Lung microvascular endothelial cell (primary cell): ENCODE measurements at regions not wholly inside any gene's neighbourhood (a gene's known extent, or its start where the extent isn't known, plus 50 kb on each side); places are given as distances from the start of the nearest gene placed in this dataset.
A peak's percentile ranks its signal among the peaks of the same experiment; 100 is the strongest.

ENCODE experiments used
- DNase-seq, 2 donors: peaks; one replicate each; pipeline versions ENCODE4 v3.0.0 to v3.0.0-alpha.2; 2010; ENCODE audit warnings: low read depth in 2 of 2

- DNase-seq: no peak
Measured at GRCh38 chr10:120960725-120961124, 109.6 kb downstream of the WDR11 start.

DNA sequence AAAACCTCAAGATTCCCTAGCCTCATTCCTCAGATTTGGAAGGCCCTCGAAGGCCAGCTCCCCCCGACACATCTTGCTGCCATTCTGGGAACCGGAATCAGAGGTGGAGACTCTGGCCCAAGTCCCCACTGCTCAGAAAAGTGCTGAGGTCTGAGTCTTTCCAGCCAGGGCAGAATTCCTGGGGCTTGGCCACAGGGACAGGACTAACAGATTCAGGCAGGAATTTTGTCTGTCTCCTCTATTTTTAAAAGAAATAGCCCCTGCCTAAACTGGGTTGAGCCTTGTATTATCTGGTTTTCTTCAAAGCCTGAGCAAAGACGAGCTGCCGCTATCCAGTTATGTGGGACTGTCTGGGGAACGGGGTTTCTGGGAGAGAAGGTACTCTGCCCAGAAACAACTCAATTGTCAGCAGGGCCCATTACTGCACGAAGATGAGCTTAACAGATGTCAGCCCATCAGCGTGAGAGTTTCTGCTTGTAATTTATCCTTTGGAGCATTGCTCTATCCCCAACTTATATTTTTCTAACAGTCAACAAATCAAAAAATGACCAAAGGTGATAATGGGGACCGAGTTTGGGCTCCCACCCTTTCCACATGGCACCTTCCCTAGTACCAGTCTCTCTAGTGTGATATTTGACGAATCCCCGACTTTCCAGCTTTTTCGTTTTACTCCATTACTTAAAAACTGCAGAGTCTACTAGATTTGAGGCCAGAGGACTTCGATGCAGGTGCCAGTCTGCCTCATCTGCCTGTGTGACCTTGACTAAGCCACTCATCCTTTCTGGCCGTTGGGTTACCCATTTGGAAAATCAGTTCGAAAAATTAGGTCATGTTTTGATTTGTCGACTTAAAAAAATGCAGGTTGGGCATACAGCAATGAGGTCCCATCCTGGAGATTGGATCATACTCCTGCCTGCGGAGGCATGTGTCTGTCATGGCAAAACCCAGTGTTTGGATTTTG is 110.9 kb downstream of the WDR11 start:
- no peak for DNase-seq

DNA sequence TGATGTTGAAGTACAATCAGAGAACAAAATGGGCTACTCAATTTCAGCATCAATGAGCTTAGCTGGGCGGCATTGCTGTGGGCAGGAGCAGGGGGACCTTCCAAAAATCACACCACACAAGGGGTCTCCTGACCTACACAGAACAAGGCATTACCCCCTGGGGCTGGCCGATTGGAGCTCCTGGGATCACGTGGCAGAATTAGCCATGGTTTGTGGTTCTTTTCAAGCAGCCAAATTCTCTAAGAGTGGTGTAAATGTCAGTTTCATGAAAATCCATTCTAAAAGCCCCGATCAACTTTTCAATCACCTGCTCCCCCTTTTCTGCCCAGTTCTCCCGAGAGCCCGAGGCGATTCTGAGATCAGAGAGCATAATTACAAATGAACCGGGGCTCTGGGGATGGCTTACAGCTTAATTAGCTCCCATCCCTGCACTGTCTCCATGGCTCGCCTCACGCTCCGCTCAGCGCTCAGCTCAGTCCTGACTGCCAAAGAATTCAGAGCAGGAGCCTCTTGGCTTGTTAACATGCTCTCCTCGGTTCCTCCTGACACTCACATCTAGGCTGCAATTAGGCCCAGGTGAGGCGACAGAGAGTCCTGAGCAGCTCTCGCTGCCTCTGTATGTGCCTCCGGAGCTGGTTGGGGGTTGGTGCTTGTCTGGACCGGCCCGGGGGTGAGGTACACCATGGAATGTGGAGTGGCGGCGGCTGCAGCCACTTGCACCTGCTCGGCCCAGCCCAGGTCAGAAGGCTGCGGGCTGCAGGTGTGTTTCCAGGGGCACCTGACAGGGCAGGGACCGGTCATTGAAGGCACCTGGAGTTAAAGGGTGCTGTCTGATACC is 111.8 kb downstream of the WDR11 start:
- no peak for DNase-seq

- DNase-seq: no peak
Measured at GRCh38 chr10:120963594-120964220, 112.5 kb downstream of the WDR11 start.

GRCh38 chr10:120966657-120967045 is 115.5 kb downstream of the WDR11 start:
- DNase-seq: no peak

DNA sequence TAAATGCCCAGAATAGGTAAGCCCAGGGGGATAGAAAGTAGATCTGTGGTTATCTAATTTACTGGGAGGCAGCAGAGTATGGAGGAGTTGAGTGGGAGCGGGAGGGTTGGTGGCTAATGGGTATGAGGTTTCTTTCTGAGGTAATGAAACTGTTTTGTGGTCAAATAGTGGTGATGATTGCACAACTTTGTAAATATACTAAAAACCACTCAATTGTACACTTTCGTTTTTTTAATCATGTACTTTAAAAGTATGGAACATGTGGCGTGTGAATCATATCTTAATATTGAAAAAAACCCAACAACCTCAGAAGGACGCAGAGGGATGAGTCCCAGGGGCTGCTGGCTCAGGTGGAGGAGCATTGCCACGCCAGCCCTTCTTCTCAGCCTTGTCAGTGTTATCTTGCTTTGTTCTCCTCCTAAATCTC is 118.1 kb downstream of the WDR11 start:
- no peak for DNase-seq

DNA sequence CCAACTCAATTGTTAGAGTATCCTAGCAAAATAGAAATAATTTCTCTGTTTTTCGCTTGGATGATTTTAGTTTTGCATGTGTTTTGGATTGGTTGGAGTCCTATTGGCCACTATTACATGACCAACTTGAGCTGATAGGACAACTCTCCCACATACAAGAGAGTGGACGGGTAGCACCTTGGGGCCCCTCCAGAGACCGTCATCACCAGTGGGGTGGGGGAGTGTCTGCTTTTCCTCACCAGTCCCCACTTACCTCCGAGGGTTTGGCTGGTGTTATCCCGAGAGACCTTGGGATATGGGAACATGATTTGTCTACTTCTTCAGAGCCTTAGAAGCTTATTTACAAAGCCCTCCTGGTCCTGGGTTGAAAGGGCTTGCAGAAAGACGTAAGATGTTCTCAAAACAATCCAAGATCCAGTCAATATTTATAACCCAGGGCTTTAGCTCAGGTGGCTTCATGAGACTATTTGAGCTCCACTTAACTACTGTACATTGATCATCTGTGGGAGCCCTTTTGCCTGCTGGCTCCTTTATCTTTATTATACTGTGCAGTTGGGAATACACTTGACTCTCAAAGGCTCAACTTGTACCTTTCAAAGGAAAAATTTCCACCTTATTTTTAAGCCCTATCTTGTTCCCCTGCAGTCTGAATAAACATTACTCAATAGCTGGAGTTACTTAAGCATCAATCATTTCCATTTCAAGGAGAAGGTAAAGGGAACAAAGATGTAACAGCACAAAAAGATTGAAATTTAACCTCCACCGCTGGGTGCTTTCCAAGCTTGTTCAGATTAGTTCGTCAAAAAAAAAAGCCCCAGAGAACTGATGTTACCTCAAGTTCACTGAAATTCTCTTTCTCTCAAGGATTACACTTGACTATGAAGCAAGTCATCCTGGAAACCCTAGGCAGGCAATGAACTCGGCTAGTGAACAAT is 119.7 kb downstream of the WDR11 start:
- no peak for DNase-seq

- no peak for DNase-seq
Measured at GRCh38 chr10:120971671-120972070, 120.5 kb downstream of the WDR11 start.

DNA sequence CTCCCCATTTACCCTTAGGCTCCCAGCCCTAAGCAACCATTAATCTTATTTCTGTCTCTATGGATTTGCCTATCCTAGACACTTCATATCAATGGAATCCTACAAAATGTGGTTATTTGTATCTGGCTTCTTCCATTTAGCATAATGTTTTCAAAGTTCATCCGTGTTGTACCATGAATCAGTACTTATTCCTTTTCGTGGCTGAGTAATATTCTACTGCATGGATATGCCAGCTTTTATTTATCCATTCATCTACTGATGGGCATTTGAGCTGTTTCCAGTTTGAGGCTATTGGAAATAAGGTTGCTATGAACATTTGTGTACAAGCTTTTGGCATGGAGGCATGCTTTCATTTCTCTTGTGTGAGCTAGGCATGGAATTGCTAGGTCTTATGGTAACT is 121.1 kb downstream of the WDR11 start:
- no peak for DNase-seq

- no peak for DNase-seq
Measured at GRCh38 chr10:120975072-120975867, 124.1 kb downstream of the WDR11 start.

- DNase-seq: no peak
Measured at GRCh38 chr10:120975868-120976225, 124.7 kb downstream of the WDR11 start.

DNA sequence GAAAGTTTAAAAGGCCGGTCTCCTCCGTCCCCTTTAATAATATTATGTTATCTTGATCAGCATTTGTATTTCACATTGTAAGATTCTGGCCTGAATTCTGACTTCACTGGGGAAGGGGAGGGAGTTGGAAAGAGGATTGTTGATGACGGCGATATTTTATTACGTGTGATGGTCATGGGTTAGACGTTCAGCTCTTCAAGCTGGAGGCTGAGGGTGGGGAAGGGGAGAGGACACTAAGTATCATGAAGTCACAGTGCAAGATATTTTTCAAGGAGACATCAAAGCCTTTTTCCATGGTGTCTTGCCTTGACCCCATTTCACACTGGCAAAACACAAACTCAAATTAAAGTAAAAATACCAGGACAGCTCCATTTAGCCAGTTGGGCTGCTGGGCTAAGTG is 126.7 kb downstream of the WDR11 start:
- DNase-seq: no peak

GRCh38 chr10:120978589-120979252 is 127.6 kb downstream of the WDR11 start:
- no peak for DNase-seq

DNA sequence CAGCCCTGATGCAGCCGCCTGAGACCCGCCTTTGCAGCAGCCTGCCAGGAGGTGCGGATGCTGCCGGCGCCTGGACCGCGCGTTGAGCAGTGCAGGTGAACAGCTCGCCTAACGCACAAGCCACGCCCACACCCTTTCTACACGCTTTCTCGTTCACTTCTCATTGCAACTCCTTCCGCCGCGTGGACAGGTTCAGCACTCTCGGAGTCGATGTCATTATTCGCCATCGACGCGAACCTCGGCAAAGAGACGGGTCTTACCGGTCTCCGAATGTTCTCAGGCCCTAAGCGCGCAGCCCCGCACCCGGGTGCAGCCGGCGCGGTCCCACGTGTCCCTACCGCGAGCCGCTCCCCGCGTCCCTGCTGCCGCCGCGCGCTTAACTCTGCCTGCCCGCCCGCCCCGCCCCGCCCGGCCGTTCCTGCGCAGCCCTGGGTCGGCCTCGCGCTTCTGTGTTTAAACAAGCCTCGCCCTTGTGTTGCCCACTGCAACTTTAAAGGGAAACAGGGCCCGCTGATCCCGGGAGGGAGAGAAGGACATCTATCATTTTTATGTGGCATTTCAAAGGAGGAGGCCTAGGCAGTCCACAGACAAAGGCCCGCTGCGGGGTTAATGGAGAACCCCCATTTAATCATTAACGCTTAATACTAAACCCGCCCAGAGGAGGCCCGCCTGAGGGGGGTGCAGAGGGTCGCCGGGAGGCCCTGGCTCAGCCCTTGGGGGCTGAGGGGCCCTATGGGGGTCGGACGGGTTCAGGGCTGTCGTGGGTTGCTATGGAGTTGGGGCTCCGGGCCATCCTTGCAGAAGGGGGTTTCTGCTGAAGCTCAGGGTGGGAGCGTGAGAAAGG is 128.5 kb downstream of the WDR11 start:
- DNase-seq: peak in 1 of 2 donors; percentile 1

- DNase-seq: no peak
Measured at GRCh38 chr10:120980279-120981255, 129.4 kb downstream of the WDR11 start.

DNA sequence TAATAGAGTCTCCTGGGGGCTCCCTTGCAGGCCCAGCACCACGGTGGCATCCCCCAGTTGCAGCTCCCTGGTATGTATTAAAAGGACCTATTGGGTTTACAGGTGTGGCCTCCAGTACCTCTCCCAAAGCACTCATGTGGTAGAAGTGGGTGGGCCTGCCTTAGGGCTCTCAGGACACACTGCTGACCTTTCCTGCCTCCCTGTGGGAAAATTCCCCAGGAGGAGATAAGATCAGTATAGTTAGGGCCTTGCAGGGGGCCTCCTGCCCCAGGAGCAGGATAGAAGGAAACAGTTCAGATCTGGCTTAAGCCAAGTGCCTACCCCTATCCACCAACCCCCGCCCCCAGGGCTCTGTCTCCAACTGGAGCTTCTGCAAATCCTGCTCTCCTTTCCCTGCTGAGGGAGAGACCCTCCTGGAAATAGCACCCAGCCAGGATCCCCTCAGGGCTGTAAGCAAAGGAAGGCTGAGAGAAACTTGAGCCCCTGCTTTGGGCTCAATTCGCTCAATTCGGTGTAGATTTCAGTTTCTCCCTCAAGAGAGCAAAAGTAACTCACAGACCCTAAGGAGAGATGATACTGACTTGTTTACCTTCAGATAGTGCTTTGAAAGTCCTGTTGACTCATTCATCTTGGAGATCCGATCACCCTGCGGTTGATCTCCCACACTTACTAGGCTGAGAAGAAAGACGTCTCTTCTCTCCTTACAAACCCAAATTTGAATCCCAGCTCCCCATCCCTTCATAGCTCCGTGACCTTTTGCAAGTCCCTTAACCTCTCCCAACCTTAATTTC is 130.6 kb downstream of the WDR11 start:
- DNase-seq: no peak

DNA sequence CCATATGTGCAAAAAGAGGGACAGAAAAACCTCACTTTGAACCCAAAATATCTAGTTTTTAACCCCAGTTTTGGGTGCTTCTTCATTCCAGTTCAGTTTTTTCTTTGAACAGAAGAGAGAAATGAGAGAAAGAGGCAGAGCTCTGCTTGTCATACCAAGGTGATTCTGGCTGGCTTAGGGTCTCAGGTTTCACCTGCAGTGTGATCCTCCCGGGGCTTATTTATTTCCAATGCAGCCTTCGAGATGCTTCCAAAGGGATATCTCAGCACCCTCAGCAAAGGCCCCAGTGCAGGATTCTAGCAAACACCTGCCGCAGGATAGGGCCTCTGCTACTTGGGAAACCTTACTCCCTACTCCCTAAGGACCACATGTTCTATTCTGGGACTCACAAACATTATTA is 131.3 kb downstream of the WDR11 start:
- DNase-seq: no peak
